GM12878 (cell line): ENCODE measurements at regions not wholly inside any gene's neighbourhood (a gene's known extent, or its start where the extent isn't known, plus 50 kb on each side); places are given as distances from the start of the nearest gene placed in this dataset.
"Not testable (repeated sequence)": the region's sequence is repeated elsewhere in the genome, so short reads cannot be mapped to it uniquely, and the experiment has no call there.

Source experiments
- ATAC-seq: fragments of 200-7000 bp; cut with Tn5 transposase; 3 replicates; pipeline ENCODE4 v1.9.1; 2020; ENCODE audit warnings: mild to moderate bottlenecking, moderate library complexity
- BruUV-seq: library from RNA; stranded (reverse); fragments of 400-500 nt; replicated peaks from 2 replicates; lab custom pipeline; 2021; lab: Mats Ljungman, UMichigan
- CTCF ChIA-PET: fragments of 300-600 bp; sonication (Branson Sonifier 250); formaldehyde crosslinking; extraction: SDS; loops from one replicate; lab custom pipeline; 2021; ENCODE audit warnings: inconsistent platforms; lab: Yijun Ruan, JAX
- POLR2A ChIA-PET: fragments of 350-600 bp; formaldehyde crosslinking; extraction: SDS; loops from one replicate; lab custom pipeline; 2021; ENCODE audit warnings: inconsistent platforms; lab: Charles Lee
- RAD21 ChIA-PET: fragments of 300-600 bp; sonication (Branson Sonifier 250); formaldehyde crosslinking; loops from one replicate; lab custom pipeline; 2023; ENCODE audit warnings: antibody characterized with exemption; ENCODE audit not compliant: unreplicated experiment; lab: Charles Lee
- SMC1A ChIA-PET: fragments of 300-600 bp; sonication (Branson Sonifier 250); formaldehyde crosslinking; loops from one replicate; lab custom pipeline; 2023; ENCODE audit not compliant: unreplicated experiment, uncharacterized antibody; lab: Charles Lee
- DNase-seq: peaks from one replicate; pipeline ENCODE4 v3.0.0-alpha.2; 2011; ENCODE audit warnings: low read depth, low spot score
- FAIRE-seq: peaks from 3 replicates; lab custom pipeline; 2011; peaks lifted over from hg19 to GRCh38; lab: Jason Lieb, UNC
- H2AFZ ChIP-seq: 2 replicates; pipeline ENCODE4 v1.6.0; 2011; ENCODE audit warnings: low read depth, low read length, control low read depth; ENCODE audit not compliant: control insufficient read depth
- H3K27ac ChIP-seq: 2 replicates; pipeline ENCODE4 v1.5.1; 2011; ENCODE audit warnings: control low read depth; ENCODE audit not compliant: control insufficient read depth, insufficient read depth
- H3K27me3 ChIP-seq, 2 experiments: replicated peaks in 1 of 2; 2 replicates each; pipeline versions ENCODE4 v1.6.0 to v1.6.1; 2011; ENCODE audit warnings: low read length in 1 of 2; ENCODE audit not compliant: control insufficient read depth in 2 of 2, insufficient read depth in 2 of 2
- H3K36me3 ChIP-seq, 2 experiments: 2 replicates each; pipeline ENCODE4 v1.5.1; 2011; ENCODE audit warnings: low read length in 1 of 2; ENCODE audit not compliant: control insufficient read depth in 2 of 2, insufficient read depth in 2 of 2
- H3K4me1 ChIP-seq: 2 replicates; pipeline ENCODE4 v1.6.1; 2011; ENCODE audit warnings: mild to moderate bottlenecking, low read length, moderate library complexity, mixed read lengths; ENCODE audit not compliant: control insufficient read depth, insufficient read depth
- H3K4me2 ChIP-seq: 2 replicates; pipeline ENCODE4 v1.6.0; 2011; ENCODE audit warnings: control low read depth; ENCODE audit not compliant: control insufficient read depth, insufficient read depth
- H3K4me3 ChIP-seq: fragments of 200-600 bp; sonication (generic); 2 replicates; pipeline ENCODE4 v1.5.1; 2016
- H3K79me2 ChIP-seq: 2 replicates; pipeline ENCODE4 v1.6.0; 2011; ENCODE audit warnings: low read length; ENCODE audit not compliant: control insufficient read depth, insufficient read depth
- H3K9ac ChIP-seq: 2 replicates; pipeline ENCODE4 v1.8.0; 2011; ENCODE audit warnings: low read length, control low read depth, mixed read lengths; ENCODE audit not compliant: control insufficient read depth, insufficient read depth
- H3K9me3 ChIP-seq: replicated peaks from 3 replicates; pipeline ENCODE4 v1.5.1; 2011; ENCODE audit warnings: mild to moderate bottlenecking, low read length; ENCODE audit not compliant: control insufficient read depth, insufficient read depth
- H4K20me1 ChIP-seq: 2 replicates; pipeline ENCODE4 v1.6.0; 2011; ENCODE audit not compliant: control insufficient read depth, insufficient read depth
- ATF7 ChIP-seq: fragments of 450-650 bp; IDR thresholded peaks from 2 replicates; pipeline ENCODE4 v1.6.1; 2016; ENCODE audit warnings: low read depth, mild to moderate bottlenecking
- CREM ChIP-seq: IDR thresholded peaks from 2 replicates; pipeline ENCODE4 v1.6.1; 2014; ENCODE audit warnings: antibody characterized with exemption, low read depth
- KAT2A ChIP-seq: conservative IDR thresholded peaks from 2 replicates; pipeline ENCODE4 v1.6.1; 2011; ENCODE audit warnings: low read depth, low read length; ENCODE audit not compliant: control insufficient read depth
- KLF5 ChIP-seq: fragments of 450-650 bp; IDR thresholded peaks from 2 replicates; pipeline ENCODE4 v1.6.1; 2014; ENCODE audit warnings: mild to moderate bottlenecking; ENCODE audit not compliant: partially characterized antibody
- NBN ChIP-seq: fragments of 450-650 bp; IDR thresholded peaks from 2 replicates; pipeline ENCODE4 v1.6.1; 2016
- NRF1 ChIP-seq: conservative IDR thresholded peaks from 2 replicates; pipeline ENCODE4 v1.6.1; 2011; ENCODE audit warnings: mild to moderate bottlenecking, low read depth, low read length, improper control_type of control experiment
- SP1 ChIP-seq: IDR thresholded peaks from one replicate; pipeline ENCODE4 v1.6.1; 2011; ENCODE audit warnings: low read depth, low read length
- TAF1 ChIP-seq: IDR thresholded peaks from 2 replicates; pipeline ENCODE4 v1.6.1; 2011; ENCODE audit warnings: mild to moderate bottlenecking, low read depth, low read length, borderline replicate concordance
- ZNF622 ChIP-seq: fragments of 450-650 bp; IDR thresholded peaks from 2 replicates; pipeline ENCODE4 v1.6.1; 2017; ENCODE audit warnings: mild to moderate bottlenecking, inconsistent platforms
- WGBS: methylation state at CpG from one replicate; pipeline ENCODE4 v1.1.6; 2016; ENCODE audit warnings: low lambda C conversion rate; ENCODE audit not compliant: insufficient replicate concordance, insufficient coverage; ENCODE audit errors: missing lambda C conversion rate; 5-methylcytosine and 5-hydroxymethylcytosine counted together
- in situ Hi-C: fragments of 300-500 bp; cut with MboI; formaldehyde crosslinking; loops from 9 replicates; pipeline ENCODE4 v1.14.3; 2018; ENCODE audit warnings: mixed read lengths
- intact Hi-C: fragments of 100-400 bp; cut with micrococcal nuclease; formaldehyde crosslinking; loops from one replicate; pipeline ENCODE4 v1.14.2; 2022; ENCODE audit not compliant: unreplicated experiment
- TF ChIP-seq, protein P1 (sequence below): IDR thresholded peaks from 2 replicates; pipeline ENCODE4 v1.6.1; 2012; ENCODE audit warnings: mild to moderate bottlenecking, low read depth, low read length

DNA sequence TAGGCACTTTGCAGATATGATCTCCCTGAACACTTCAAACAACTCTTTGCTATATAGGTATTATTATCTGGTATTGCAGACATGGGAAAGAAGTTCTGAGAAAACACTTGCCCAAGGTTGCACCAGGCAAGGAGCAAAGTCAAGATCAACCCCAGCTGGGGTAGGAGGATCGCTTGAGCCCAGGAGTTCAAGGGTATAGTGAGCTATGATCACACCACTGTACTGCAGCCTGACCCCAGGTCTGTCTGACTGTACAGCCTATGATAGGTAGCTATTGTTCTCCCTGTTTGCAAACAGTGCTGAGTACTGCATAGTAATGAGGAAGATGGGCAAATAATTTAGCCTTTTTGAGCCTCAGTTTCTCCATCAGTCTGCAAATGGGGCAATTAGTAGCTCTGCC lies 60.5 kb upstream of the GRK3 start:
- H3K4me2 ChIP-seq, H3K79me2 ChIP-seq, DNase-seq, H3K9me3 ChIP-seq, intact Hi-C loops, FAIRE-seq, H3K4me1 ChIP-seq, H3K36me3 ChIP-seq, BruUV-seq, H3K4me3 ChIP-seq, H2AFZ ChIP-seq, H4K20me1 ChIP-seq, H3K27ac ChIP-seq, ATAC-seq, H3K27me3 ChIP-seq, in situ Hi-C loops, RAD21 ChIA-PET, H3K9ac ChIP-seq, CTCF ChIA-PET: not testable (repeated sequence)
- WGBS: 81% methylated on average over 1 of the region's 1 CpG
- POLR2A ChIA-PET: interaction anchor here (0.5 kb wide), 1 partner anchor 322 kb away, joined by 7 read pairs; no protein-coding TSS in a partner anchor
- SMC1A ChIA-PET: interaction anchor here (1.0 to 1.1 kb wide), 2 partner anchors 9 to 197 kb away, joined by 3 to 5 read pairs; no protein-coding TSS in a partner anchor

DNA sequence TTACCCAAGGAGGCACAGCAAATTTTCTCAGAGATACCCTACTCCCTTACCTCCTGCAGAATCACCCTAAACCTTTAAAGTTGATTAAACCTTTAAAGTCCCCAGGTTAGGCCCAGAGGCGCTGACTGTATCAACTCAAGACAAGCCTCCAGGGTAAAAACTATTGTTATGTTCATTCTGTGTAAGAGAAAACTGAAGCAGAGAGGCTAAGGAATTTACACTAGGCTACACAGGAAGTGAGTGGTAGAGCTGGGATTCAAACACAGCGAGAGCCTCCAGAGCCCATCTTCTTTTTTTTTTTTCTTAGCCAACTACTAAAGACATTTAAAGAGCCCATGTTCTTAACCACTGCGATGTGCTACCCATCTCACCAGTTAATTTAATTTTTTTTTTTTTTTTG lies 56.3 kb upstream of the GRK3 start:
- no peaks in the 10 kb centered on the region for H3K79me2 ChIP-seq
- TF ChIP-seq CREM (no peak), TAF1 (no peak), KLF5 (no peak), ATF7 (no peak), NRF1 (no peak), ZNF622 (no peak), NBN (no peak), KAT2A (no peak), SP1 (no peak)
- TF ChIP-seq, protein P1, sequence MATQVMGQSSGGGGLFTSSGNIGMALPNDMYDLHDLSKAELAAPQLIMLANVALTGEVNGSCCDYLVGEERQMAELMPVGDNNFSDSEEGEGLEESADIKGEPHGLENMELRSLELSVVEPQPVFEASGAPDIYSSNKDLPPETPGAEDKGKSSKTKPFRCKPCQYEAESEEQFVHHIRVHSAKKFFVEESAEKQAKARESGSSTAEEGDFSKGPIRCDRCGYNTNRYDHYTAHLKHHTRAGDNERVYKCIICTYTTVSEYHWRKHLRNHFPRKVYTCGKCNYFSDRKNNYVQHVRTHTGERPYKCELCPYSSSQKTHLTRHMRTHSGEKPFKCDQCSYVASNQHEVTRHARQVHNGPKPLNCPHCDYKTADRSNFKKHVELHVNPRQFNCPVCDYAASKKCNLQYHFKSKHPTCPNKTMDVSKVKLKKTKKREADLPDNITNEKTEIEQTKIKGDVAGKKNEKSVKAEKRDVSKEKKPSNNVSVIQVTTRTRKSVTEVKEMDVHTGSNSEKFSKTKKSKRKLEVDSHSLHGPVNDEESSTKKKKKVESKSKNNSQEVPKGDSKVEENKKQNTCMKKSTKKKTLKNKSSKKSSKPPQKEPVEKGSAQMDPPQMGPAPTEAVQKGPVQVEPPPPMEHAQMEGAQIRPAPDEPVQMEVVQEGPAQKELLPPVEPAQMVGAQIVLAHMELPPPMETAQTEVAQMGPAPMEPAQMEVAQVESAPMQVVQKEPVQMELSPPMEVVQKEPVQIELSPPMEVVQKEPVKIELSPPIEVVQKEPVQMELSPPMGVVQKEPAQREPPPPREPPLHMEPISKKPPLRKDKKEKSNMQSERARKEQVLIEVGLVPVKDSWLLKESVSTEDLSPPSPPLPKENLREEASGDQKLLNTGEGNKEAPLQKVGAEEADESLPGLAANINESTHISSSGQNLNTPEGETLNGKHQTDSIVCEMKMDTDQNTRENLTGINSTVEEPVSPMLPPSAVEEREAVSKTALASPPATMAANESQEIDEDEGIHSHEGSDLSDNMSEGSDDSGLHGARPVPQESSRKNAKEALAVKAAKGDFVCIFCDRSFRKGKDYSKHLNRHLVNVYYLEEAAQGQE: no peak
- H3K4me2 ChIP-seq: no peak overlapping the region
- ATAC-seq: no peak
- H4K20me1 ChIP-seq: no peaks in the 10 kb centered on the region
- no peak overlapping the region for H2AFZ ChIP-seq
- 84% methylated on average over 2 of the region's 3 CpGs for WGBS
- ChIA-PET CTCF (interaction anchor here (0.8 to 1.2 kb wide), 2 partner anchors 12 to 61 kb away, joined by 3 read pairs; no protein-coding TSS in a partner anchor), RAD21 (interaction anchor here (0.6 kb wide), 1 partner anchor 13 kb away, joined by 4 read pairs; no protein-coding TSS in a partner anchor), POLR2A (no interaction called here), SMC1A (interaction anchor here (0.6 to 1.5 kb wide), 2 partner anchors 12 to 314 kb away, joined by 3 read pairs; no protein-coding TSS in a partner anchor)
- in situ Hi-C loops (no loop called here), intact Hi-C loops (no loop called here)
- no peak for FAIRE-seq
- no peaks in the 10 kb centered on the region for H3K27me3 ChIP-seq
- no peak overlapping the region for H3K27ac ChIP-seq
- no peak overlapping the region for H3K4me3 ChIP-seq
- no TSS peak for BruUV-seq
- no peaks in the 10 kb centered on the region for H3K4me1 ChIP-seq
- H3K36me3 ChIP-seq: no peaks in the 10 kb centered on the region
- no peak for DNase-seq
- no peaks in the 10 kb centered on the region for H3K9me3 ChIP-seq
- H3K9ac ChIP-seq: no peak overlapping the region
